Panc1 (cell line): ENCODE measurements at regions not wholly inside any gene's neighbourhood (a gene's known extent, or its start where the extent isn't known, plus 50 kb on each side); places are given as distances from the start of the nearest gene placed in this dataset.

Experiments used
- POLR2AphosphoS5 ChIP-seq: IDR thresholded peaks from 2 replicates; pipeline ENCODE4 v1.6.1; 2012; ENCODE audit warnings: mild to moderate bottlenecking, low read depth, low read length, moderate library complexity
- REST ChIP-seq, 2 experiments: IDR thresholded peaks; 2 replicates each; pipeline ENCODE4 v1.6.1; 2011 to 2012; ENCODE audit warnings: low read depth in 2 of 2, control low read depth in 1 of 2, low read length in 1 of 2, mild to moderate bottlenecking in 1 of 2, moderate library complexity in 1 of 2; ENCODE audit not compliant: insufficient read depth in 1 of 2
- SIN3A ChIP-seq: IDR thresholded peaks from 2 replicates; pipeline ENCODE4 v1.6.1; 2012; ENCODE audit warnings: low read depth, mild to moderate bottlenecking, low read length, moderate library complexity, borderline replicate concordance; ENCODE audit not compliant: insufficient read depth
- TCF7L2 ChIP-seq: IDR thresholded peaks from 2 replicates; pipeline ENCODE4 v1.6.1; 2011; ENCODE audit warnings: mild to moderate bottlenecking, low read depth, low read length, inconsistent platforms
- TF ChIP-seq, protein P1 (sequence below): fragments of 450-650 bp; IDR thresholded peaks from 2 replicates; pipeline ENCODE4 v1.5.1; 2017; ENCODE audit warnings: mild to moderate bottlenecking

GRCh38 chr3:13197795-13198194, 124.6 kb upstream of the IQSEC1 start:
- TF ChIP-seq, protein P1, sequence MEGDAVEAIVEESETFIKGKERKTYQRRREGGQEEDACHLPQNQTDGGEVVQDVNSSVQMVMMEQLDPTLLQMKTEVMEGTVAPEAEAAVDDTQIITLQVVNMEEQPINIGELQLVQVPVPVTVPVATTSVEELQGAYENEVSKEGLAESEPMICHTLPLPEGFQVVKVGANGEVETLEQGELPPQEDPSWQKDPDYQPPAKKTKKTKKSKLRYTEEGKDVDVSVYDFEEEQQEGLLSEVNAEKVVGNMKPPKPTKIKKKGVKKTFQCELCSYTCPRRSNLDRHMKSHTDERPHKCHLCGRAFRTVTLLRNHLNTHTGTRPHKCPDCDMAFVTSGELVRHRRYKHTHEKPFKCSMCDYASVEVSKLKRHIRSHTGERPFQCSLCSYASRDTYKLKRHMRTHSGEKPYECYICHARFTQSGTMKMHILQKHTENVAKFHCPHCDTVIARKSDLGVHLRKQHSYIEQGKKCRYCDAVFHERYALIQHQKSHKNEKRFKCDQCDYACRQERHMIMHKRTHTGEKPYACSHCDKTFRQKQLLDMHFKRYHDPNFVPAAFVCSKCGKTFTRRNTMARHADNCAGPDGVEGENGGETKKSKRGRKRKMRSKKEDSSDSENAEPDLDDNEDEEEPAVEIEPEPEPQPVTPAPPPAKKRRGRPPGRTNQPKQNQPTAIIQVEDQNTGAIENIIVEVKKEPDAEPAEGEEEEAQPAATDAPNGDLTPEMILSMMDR = no peak
- TF ChIP-seq SIN3A = no peak
- no peak for TF ChIP-seq POLR2AphosphoS5
- TF ChIP-seq REST (IDR thresholded peaks at IDR 0.05; ENCODE audit: insufficient read depth in 1 of 2, low read depth in 2 of 2, low read length in 1 of 2) = no peak
- no peak for TF ChIP-seq TCF7L2
